ENCODE measurements at regions not wholly inside any gene's neighbourhood (a gene's known extent, or its start where the extent isn't known, plus 50 kb on each side); places are given as distances from the start of the nearest gene placed in this dataset.

GRCh38 chr11:107215010-107215409 is 196.7 kb upstream of the GUCY1A2 start:
- Histone ChIP-seq H3K4me1 (ENCODE audit: insufficient read depth, low read length) (no peaks in the 10 kb centered on the region), H3K79me2 (ENCODE audit: insufficient read depth, low read length) (no peaks in the 10 kb centered on the region), H3K27ac (ENCODE audit: low read length) (no peak overlapping the region), H4K20me1 (ENCODE audit: insufficient read depth, low read length) (no peaks in the 10 kb centered on the region), H3K9ac (ENCODE audit: low read depth, low read length) (no peak overlapping the region), H3K4me3 (ENCODE audit: low read depth in 1 of 2, low read length in 2 of 2) (no peak overlapping the region), H3K27me3 (ENCODE audit: insufficient read depth, low read length, poor library complexity) (no peaks in the 10 kb centered on the region), H3K36me3 (ENCODE audit: insufficient read depth, low read length) (no peaks in the 10 kb centered on the region), H3K4me2 (ENCODE audit: insufficient read depth, low read length) (no peak overlapping the region), H2AFZ (ENCODE audit: low read depth, low read length) (no peak overlapping the region), H3K9me3 (ENCODE audit: insufficient read depth, low read length, severe bottlenecking) (no peaks in the 10 kb centered on the region)
- DNase-seq: no peak
- ATAC-seq (ENCODE audit: insufficient read depth, low read depth): no peak
- TF ChIP-seq CTCF (IDR thresholded peaks at IDR 0.05; ENCODE audit: borderline replicate concordance, extremely low read depth, low read length, poor library complexity, severe bottlenecking) (no peak), EZH2 (IDR thresholded peaks at IDR 0.05; ENCODE audit: borderline replicate concordance, low read depth, low read length, severe bottlenecking) (no peak)

DNA sequence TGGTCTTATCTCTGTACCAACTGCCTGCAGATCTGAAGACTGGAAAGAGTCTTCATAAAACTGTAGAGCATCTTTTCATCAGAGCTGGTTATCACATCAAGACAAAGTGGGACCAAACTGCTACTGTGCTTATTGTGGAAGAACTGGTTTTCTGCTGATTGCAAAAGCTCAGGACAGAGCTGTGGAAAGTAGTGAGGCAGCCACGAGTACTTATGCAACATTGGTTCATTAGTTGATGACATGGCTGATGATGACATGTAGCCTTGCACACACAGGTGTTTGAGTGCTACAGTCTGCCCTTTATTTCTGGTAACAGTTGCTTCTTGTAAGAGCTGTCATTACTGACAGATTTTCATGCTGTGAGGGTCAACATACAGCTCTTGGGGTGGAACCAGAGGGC is 185.4 kb upstream of the GUCY1A2 start:
- no peak for TF ChIP-seq CTCF (IDR thresholded peaks at IDR 0.05; ENCODE audit: borderline replicate concordance, extremely low read depth, low read length, poor library complexity, severe bottlenecking)
- TF ChIP-seq EZH2 (IDR thresholded peaks at IDR 0.05; ENCODE audit: borderline replicate concordance, low read depth, low read length, severe bottlenecking): no peak
- Histone ChIP-seq H3K9ac (ENCODE audit: low read depth, low read length) (no peak overlapping the region), H2AFZ (ENCODE audit: low read depth, low read length) (no peak overlapping the region), H3K4me3 (ENCODE audit: low read depth in 1 of 2, low read length in 2 of 2) (no peak overlapping the region), H3K36me3 (ENCODE audit: insufficient read depth, low read length) (no peaks in the 10 kb centered on the region), H3K9me3 (ENCODE audit: insufficient read depth, low read length, severe bottlenecking) (peaks cover 8% of the 10 kb centered on the region), H3K4me1 (ENCODE audit: insufficient read depth, low read length) (no peaks in the 10 kb centered on the region), H4K20me1 (ENCODE audit: insufficient read depth, low read length) (no peaks in the 10 kb centered on the region), H3K27me3 (ENCODE audit: insufficient read depth, low read length, poor library complexity) (no peaks in the 10 kb centered on the region), H3K79me2 (ENCODE audit: insufficient read depth, low read length) (no peaks in the 10 kb centered on the region), H3K27ac (ENCODE audit: low read length) (no peak overlapping the region), H3K4me2 (ENCODE audit: insufficient read depth, low read length) (no peak overlapping the region)
- DNase-seq (no peak), ATAC-seq (ENCODE audit: insufficient read depth, low read depth) (no peak)

DNA sequence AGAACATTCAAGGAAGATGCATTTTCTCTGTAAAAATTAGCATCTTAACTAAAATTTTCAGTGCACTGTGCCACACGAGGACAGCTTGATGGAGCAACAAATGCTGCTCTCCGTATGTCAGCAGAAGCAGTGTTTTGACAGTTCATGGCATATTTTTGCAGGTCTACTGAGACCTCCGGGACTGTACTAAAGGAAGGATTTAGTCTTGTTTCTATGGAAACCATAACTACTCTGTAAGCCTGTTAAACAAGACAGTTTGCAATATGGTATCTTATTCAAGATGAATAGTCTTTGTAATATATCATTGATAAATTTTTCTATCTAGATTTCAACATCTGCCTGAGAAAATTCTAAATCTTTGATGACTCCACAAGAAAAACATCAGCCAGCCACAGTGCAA is 184.0 kb upstream of the GUCY1A2 start:
- no peaks in the 10 kb centered on the region for H3K36me3 ChIP-seq (ENCODE audit: insufficient read depth, low read length)
- no peaks in the 10 kb centered on the region for H3K79me2 ChIP-seq (ENCODE audit: insufficient read depth, low read length)
- no peak for DNase-seq
- ATAC-seq (ENCODE audit: insufficient read depth, low read depth): no peak
- H3K27ac ChIP-seq (ENCODE audit: low read length): no peak overlapping the region
- peaks cover 8% of the 10 kb centered on the region for H3K9me3 ChIP-seq (ENCODE audit: insufficient read depth, low read length, severe bottlenecking)
- no peak for TF ChIP-seq EZH2 (IDR thresholded peaks at IDR 0.05; ENCODE audit: borderline replicate concordance, low read depth, low read length, severe bottlenecking)
- TF ChIP-seq CTCF (IDR thresholded peaks at IDR 0.05; ENCODE audit: borderline replicate concordance, extremely low read depth, low read length, poor library complexity, severe bottlenecking): no peak
- H2AFZ ChIP-seq (ENCODE audit: low read depth, low read length): no peak overlapping the region
- no peak overlapping the region for H3K4me3 ChIP-seq (ENCODE audit: low read depth in 1 of 2, low read length in 2 of 2)
- no peaks in the 10 kb centered on the region for H4K20me1 ChIP-seq (ENCODE audit: insufficient read depth, low read length)
- no peaks in the 10 kb centered on the region for H3K27me3 ChIP-seq (ENCODE audit: insufficient read depth, low read length, poor library complexity)
- H3K9ac ChIP-seq (ENCODE audit: low read depth, low read length): no peak overlapping the region
- no peak overlapping the region for H3K4me2 ChIP-seq (ENCODE audit: insufficient read depth, low read length)
- no peaks in the 10 kb centered on the region for H3K4me1 ChIP-seq (ENCODE audit: insufficient read depth, low read length)

DNA sequence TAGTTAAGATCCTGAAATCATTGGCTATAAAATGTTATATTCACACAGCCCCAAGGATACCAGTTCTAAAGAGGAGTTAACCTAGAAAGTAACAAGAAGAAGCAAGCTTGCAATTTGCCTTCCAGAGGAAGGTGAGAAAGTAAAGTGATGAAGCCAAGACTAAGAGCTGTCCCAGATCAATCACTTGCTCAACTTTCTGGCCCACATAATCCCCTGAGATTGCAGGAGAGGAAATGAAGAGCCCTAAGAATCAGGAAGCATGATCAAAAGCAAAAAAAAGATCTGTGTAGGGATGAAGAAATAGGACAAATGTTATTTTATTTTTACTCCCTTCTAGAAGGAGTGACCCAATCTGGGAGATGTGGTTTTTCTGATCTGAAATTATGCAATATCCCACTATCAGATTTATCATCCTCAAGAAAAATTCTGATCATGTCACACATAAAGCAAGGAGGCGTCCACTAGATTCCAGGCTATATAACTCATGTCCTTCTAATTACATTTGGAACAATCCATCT is 180.3 kb upstream of the GUCY1A2 start:
- Histone ChIP-seq H3K4me1 (ENCODE audit: insufficient read depth, low read length) (no peaks in the 10 kb centered on the region), H4K20me1 (ENCODE audit: insufficient read depth, low read length) (no peaks in the 10 kb centered on the region), H3K27me3 (ENCODE audit: insufficient read depth, low read length, poor library complexity) (no peaks in the 10 kb centered on the region), H3K36me3 (ENCODE audit: insufficient read depth, low read length) (no peaks in the 10 kb centered on the region), H3K4me3 (ENCODE audit: low read depth in 1 of 2, low read length in 2 of 2) (no peak overlapping the region), H3K4me2 (ENCODE audit: insufficient read depth, low read length) (no peak overlapping the region), H3K9ac (ENCODE audit: low read depth, low read length) (no peak overlapping the region), H3K27ac (ENCODE audit: low read length) (no peak overlapping the region), H3K79me2 (ENCODE audit: insufficient read depth, low read length) (no peaks in the 10 kb centered on the region), H3K9me3 (ENCODE audit: insufficient read depth, low read length, severe bottlenecking) (no peaks in the 10 kb centered on the region), H2AFZ (ENCODE audit: low read depth, low read length) (no peak overlapping the region)
- ATAC-seq (ENCODE audit: insufficient read depth, low read depth) (no peak), DNase-seq (no peak)
- TF ChIP-seq EZH2 (IDR thresholded peaks at IDR 0.05; ENCODE audit: borderline replicate concordance, low read depth, low read length, severe bottlenecking) (no peak), CTCF (IDR thresholded peaks at IDR 0.05; ENCODE audit: borderline replicate concordance, extremely low read depth, low read length, poor library complexity, severe bottlenecking) (no peak)
